ENCODE measurements at regions not wholly inside any gene's neighbourhood (a gene's known extent, or its start where the extent isn't known, plus 50 kb on each side); places are given as distances from the start of the nearest gene placed in this dataset.
A peak's percentile ranks its signal among the peaks of the same experiment; 100 is the strongest.
"Not testable (repeated sequence)": the region's sequence is repeated elsewhere in the genome, so short reads cannot be mapped to it uniquely, and the experiment has no call there.

DNA sequence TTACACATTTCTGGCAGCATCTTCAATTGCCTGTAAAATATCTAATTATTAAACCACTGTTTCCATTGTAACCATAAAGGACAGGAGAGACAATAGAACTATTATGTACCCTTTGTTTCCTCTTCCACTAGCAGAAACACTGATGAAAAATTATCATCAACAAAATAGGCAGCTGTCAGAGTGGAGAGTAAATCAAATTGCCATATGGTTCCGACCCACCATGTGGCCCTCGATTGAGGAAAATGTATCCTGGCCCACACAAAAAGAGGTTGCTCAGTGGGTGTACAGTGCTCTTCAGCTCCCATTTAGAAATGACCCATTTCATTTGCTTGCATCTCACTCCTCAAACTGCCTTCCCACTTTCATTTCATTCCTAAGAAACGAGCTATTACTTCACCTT, 570.6 kb upstream of the UBE2E2 start:
- no peak for DNase-seq (ENCODE audit: low read depth in 4 of 4, low spot score in 3 of 4)

DNA sequence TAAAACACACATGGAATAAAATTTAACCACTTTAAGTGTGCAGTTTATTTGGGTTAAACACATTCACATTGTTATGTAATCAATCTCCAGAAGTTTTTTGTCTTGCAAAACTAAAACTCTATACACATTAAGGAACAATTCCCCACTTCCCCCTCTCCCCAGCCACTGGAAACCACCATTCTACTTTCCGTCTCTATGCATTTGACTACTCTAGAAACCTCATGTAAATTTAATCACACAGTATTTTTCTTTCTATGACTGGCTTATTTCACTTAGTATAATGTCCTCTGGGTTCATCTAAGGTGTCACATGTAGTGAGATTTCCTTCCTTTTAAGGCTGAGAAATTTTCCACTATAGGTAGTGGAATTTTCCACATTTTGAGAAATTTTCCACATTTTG, 568.7 kb upstream of the UBE2E2 start:
- no peak for DNase-seq (ENCODE audit: low read depth in 4 of 4, low spot score in 3 of 4)

DNA sequence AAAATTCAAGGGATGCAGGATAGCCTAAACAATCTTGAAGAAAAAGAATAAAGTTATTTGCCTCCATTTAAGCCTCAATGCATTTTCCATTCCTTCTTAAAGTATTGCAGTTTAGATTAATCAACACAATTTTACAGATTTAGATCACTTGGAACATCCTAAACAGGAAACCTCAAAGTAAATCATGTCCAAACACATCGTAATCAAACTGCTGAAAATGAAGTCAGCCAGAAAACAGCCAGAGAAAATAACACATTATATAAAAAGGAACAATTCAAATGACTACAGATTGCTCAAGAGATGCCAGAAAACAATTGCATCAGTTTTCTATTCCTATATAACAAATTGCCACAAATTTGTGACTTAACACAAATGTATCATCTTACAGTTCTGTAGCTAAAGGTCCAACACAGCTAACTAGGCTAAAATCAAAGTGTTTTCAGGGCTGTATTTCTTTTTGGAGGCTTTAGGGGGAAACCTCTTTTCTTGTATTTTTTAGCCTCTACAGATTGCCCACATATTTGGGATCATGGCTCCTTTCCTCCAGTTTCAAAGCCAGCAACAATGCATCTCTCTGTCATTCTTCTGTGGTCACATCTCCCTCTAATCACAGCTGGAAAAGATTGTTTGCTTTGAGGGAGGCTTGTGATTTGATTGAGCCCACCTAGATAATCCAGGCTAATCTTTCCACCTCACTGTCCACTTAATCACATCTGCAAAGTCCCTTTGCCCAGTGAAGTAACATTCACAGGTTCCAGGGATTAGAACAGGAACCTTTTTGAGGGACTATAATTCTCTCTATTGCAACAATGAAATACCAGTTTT, 543.3 kb upstream of the UBE2E2 start:
- DNase-seq (ENCODE audit: low read depth in 4 of 4, low spot score in 3 of 4), result peak in 1 of 4 donors; percentile 0

DNA sequence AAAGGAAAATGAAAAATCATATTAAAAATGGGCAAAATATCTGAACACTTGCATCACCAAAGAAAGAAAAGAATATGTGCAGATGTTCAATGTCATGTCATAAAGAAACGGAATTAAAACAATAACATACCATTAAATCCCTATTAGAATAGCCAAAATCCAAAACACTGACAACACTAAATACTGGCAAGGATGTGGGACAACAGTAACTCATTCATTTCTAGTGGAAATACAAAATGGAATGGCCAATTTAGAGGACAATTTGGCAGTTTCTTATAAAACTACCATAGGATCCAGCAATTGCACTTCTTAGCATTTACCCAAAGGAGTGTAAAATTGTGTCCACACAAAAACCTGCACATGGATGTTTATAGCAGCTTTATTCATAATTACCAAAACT, 542.5 kb upstream of the UBE2E2 start:
- no peak for DNase-seq (ENCODE audit: low read depth in 4 of 4, low spot score in 3 of 4)

DNA sequence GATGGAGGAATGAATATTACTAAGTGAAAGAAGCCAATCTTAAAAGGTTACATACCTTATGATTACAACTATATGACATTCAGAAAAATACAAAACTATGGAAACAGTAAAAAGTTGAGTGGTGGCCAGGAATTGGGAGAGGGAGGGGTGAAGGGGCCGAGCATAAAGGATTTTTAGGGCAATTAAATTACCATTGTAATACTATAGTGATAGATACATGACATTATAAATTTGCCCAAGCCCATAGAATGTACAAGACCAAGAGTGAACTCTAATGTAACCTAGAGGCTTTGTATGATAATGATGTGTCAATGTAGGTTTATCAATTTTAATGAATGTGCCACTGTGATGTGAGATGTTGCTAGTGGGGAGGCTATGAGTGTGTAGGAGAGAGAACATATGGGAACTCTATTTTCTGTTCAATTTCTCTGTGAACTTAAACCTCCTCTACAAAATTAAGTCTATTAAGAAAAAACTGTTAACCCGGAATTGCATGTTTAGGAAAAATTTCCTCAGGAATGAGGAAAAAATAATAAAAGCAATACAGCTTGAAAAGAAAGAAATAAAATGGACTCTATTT, 541.9 kb upstream of the UBE2E2 start:
- no peak for DNase-seq (ENCODE audit: low read depth in 4 of 4, low spot score in 3 of 4)

DNA sequence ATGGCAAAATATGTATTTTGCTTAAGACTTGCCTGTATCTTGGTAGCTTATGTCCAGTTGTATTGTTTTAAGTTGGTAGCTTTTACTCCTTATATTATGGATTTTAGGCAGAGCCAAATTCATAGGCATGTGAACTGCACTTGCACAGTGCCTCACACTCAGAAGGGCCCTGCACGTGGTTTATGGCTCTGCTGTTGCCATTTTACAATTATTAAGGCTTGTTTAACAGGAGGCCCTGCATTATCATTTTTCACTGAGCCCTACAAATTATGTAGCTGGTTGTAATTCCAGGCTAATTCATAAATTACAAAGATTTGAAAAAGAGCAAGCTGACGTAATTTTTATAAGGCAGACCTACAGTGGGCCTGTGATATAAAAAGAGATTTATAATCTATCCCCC, 537.6 kb upstream of the UBE2E2 start:
- no peak for DNase-seq (ENCODE audit: low read depth in 4 of 4, low spot score in 3 of 4)

DNA sequence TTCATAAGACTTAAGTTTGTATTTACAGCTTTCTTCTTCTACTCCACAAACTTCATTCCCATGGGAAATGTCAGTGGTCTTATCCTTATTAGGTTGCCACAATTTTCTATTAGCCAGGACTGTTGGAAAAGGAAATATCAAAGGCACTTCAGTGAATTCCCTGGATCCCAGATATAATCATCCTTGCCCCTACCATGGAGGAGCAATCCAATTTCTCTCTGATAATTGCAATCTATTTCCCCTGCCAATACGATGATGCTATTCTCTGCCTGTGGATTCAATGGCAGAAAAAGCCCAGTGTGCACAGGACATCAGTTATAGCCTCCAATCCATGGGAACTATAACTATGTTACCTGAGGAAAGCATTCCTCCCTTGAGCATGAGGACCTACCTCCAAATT, 536.4 kb upstream of the UBE2E2 start:
- no peak for DNase-seq (ENCODE audit: low read depth in 4 of 4, low spot score in 3 of 4)

DNA sequence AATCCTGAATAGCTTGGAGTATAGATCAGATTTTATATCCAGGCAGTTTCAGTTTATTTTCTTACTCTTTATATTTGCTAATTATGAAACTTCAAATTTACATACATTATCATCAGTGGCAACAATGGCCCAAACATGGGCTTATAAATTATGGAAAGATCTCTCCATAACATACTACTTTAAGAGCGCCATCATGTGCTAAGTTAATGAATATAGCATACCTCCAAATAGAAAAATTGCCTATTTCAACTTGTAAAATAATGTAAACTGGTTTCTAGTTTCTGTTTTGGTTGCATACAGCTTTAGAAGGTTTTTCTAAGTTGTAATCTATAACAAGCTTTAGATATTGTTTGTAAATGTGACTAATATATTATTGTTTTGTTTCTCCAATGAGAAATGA, 531.3 kb upstream of the UBE2E2 start:
- no peak for DNase-seq (ENCODE audit: low read depth in 4 of 4, low spot score in 3 of 4)

DNA sequence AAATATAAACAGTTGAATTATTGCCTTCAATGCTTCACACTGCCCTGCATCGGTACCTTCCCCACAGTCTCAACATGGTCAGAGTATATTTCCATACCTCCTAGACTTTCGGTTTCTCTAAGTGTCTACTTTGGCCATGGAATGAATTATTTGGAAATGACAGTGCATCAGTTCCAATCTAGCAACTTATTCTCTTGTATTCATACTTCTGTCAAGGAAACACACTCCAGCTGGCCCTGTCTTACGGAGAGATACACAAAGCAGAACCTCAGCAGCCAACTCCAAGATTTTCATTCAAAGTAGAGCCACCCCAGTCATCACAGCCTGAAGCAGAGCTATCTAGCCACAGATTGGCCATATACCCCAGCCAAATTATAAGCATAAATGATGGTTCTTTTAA, 518.4 kb upstream of the UBE2E2 start:
- DNase-seq (ENCODE audit: low read depth in 4 of 4, low spot score in 3 of 4), result no peak

DNA sequence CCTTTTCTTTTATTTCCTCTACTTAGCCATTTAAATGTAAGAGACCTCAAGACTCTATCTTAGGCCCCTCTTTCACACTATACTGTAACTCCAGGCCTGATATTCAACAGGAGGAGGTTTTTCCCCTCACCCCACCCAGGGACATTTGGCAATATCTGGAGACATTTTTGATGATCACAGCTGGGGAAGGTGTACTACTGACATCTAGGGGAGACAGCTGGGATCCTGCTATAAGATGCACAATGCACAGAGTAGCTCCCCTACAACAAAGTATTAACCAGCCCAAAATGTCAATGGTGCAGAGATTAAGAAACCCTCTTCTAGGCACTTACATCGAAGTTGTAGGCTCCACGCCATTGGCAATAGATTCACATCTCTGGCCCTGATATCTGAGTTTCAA, 517.5 kb upstream of the UBE2E2 start:
- no peak for DNase-seq (ENCODE audit: low read depth in 4 of 4, low spot score in 3 of 4)

DNA sequence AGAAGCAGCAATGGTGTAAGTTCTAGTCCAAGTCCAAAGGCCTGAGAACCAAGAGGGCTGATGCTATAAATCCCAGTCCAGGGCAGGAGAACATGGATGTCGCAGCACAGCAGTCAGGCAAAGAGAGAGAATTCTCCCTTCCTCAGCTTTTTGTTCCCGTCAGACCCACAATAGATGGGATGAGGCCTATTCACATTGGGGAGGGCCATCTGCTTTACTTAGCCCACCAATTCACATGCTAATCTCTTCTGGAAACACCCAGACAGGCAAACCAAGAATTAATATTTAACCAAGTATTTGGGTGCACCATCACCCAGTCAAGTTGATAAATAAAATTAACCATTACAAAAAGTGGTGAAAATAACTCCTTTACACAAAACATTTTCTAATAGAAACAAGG, 511.7 kb upstream of the UBE2E2 start:
- no peak for DNase-seq (ENCODE audit: low read depth in 4 of 4, low spot score in 3 of 4)

DNA sequence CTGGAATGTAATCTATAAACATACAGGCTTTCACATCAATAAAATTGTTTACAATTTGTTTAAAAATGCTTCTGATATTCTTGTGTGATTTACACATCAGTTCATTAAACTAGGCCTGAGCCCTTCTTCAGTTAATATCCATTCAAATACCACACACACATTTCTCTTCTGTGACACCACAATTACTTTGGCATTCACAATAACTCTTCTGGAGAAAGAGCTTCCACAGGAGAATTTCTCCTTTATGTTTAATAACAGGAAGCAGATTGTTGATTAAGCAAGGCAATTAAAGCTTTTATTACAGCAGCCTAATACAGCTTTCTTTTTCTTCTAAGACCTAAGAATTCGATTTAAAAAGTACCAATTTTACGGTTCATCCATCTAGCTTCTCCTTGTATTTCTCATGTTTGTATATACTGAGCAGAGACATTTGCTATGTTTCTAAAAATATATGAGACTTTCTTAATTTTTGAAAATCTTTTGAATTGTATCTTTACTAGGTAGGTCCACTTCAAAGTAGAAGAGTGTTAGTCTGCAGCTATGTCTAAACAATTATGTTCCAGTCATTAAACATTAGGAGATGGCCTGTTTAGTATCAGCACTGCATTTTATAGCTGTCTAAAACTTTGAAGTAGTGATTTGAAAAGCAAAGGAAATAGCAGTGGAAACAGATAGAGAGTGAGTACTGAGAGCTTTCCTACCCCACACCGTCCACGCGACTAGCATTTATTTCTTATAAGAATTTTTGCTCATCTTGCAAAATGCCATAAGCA, 511.1 kb upstream of the UBE2E2 start:
- DNase-seq (ENCODE audit: low read depth in 4 of 4, low spot score in 3 of 4), result no peak

DNA sequence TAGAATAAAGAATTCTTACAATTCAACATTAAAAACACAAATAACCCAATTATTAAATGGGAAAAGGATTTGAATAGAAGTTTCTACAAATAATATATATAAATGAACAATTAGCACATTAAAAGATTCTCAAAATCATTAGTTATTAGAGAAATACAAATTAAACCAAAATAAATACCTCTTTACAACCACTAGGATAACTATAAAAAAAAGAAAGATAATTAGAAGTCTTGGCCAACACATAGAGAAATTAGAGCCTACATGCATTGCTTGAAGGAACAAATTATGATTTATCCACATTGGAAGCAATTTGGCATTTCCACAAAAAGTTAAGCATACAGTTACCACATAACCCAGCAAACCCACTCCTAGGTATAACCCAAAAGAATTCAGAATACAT, 502.3 kb upstream of the UBE2E2 start:
- DNase-seq (ENCODE audit: low read depth in 4 of 4, low spot score in 3 of 4), result no peak

DNA sequence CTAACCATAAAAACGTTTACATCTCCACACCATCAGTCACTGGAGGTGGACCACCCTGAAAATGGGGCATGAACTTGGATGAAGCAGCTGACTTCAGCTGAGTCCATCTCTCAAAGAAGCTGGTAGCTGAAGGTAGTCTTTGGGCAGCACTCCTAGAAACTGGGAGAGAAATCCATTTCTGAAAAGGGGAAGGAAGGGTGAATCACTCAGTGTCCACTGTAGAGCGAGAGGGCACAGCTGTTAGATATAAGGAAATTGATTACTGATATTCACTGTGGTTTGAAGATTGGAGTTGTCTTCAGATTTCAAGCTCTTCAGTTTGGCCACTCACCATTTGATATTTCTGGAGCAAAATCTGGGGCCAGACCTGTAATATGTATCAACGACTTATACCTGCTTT, 499.0 kb upstream of the UBE2E2 start:
- no peak for DNase-seq (ENCODE audit: low read depth in 4 of 4, low spot score in 3 of 4)

DNA sequence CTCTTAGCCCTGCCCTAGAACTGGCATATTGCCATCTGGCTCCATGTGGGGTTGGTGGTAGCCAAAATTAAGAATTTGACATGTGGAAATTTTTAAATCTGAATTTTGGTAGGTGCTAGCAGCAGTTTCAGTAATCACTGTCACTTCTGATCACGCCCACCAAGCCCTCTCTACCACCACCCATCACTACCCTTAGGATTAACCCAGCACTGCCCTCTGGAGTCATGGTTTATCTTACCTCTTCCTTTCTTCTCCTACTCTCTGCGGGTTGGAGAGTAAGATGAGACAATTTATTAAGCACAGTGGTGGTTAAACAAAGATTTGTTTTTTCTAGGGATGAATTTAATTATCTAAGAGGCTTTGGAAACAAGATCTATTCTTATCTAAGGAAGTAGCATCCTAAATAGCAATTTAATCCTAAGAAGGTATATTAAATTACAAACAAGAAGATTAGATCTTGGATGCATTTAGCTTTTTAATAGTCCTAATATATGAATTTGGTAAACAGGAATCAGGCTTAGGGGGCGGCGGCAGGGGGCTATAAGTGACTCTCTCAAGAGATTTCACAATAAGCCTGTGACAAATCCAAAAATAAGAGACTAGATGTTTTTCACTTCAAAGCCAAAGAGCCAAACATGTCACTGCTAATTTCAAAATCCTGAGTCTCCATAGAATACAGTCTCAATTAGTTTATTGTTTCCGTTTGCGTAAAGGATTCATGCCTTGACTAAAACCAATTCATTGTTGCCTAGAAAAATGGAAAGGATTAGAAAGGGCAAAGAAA, 498.4 kb upstream of the UBE2E2 start:
- DNase-seq (ENCODE audit: low read depth in 4 of 4, low spot score in 3 of 4), result no peak

DNA sequence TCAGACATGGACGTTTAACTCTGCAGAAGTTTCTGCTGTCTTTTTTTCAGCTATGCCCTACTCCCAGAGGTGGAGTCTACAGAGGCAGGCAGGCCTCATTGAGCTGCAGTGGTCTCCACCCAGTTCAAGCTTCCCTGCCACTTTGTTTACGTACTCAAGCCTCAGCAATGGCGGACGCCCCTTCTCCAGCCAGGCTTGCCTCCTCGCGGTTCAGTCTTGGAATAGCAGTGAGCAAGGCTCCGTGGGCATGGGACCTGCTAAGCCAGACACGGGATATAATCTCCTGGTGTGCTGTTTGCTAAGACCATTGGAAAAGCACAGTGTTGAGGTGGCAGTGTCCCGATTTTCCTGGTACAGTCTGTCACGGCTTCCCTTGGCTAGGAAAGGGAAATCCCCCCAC, 496.2 kb upstream of the UBE2E2 start:
- DNase-seq (ENCODE audit: low read depth in 4 of 4, low spot score in 3 of 4), result not testable (repeated sequence)

DNA sequence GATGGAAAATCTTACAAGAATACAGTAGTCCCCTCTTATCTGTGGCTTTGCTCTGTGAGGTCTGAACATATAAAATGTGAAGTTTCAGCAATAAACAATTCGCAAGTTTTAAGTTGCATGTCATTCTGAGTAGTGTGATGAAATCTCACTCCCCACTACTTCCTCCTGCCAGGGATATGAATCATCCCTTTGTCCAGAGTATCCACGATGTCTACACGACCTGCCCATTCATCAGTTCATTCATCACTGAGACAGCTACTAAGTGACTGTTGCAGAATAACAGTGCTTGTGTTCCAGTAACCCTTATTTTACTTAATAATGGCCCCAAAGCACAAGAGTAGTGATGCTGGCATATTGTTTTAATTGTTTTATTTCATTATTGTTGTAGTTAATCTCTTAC, 489.2 kb upstream of the UBE2E2 start:
- no peak for DNase-seq (ENCODE audit: low read depth in 4 of 4, low spot score in 3 of 4)

DNA sequence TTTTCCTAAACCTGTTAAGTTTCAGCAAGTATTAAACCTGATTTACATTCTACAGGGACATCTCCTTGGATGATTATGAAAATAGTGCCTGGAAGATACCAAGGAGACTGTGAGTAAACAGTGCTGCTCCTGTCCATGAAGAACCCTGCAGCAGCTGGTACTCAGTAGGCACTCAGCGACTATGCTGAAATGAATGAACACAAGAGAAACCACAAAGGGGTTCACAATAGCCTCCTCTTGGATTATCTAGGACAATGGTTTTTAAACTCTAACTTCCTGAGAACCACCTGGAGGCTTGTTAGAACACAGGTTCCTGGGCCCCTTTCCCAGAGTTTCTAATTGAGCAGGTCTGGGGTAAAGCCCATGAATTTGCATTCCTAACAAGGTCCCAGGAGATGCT, 488.4 kb upstream of the UBE2E2 start:
- DNase-seq (ENCODE audit: low read depth in 4 of 4, low spot score in 3 of 4), result no peak

DNA sequence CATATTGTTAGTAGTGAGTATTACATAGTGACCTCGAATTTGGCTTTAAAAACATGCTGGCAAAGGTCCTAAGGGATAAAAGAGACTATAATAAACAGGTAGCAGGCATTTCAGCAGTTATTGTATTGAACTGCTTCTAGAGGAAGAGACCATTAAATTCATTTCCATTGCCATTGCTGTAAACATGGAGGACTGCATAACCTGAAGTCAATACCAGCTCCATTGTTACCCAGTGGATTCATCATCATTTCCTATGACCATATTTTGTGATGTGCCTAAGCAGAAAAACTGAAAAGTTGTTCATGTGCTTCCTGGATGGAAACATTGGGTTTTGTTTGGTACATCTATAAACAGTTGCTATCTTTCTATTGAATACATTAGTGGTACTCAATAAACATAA, 482.5 kb upstream of the UBE2E2 start:
- DNase-seq (ENCODE audit: low read depth in 4 of 4, low spot score in 3 of 4), result no peak

DNA sequence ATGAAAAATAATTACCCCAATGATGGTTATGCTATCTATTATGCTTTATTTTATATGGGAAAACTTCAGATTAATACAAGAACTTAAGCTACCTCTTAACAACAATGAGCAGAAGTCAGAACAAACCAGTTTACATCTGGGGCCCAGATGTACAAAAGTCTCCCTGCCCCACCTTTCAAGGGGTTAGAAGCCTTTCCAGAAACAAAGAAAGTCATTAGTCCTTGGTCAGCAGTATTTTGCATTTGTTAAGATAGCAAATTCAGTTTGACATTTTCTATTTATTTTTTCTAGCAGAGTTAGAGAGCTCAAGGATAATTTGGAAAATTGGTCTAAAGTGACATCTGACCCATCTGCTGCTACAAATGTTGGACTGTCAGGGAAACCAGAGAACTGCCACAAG, 478.7 kb upstream of the UBE2E2 start:
- DNase-seq (ENCODE audit: low read depth in 4 of 4, low spot score in 3 of 4), result no peak

DNA sequence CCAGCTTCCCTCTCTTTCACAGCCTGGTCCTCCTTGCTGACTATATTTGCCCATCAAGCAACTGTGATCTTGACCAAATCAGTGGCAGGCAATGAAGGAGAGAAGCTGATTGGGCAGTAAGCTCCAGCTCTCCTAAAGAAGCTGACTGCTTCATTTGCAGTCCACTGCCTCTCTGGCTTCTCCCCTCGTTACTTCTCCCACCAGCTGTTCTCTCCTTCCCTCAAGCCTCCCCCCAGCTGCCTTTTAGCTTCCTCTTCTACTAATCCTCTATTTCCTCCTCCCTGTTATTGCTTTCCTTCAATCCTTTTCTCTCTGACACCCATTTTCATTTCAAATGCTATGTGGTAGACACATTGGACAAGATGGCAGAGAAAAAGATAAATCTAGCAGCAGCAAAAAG, 474.7 kb upstream of the UBE2E2 start:
- DNase-seq (ENCODE audit: low read depth in 4 of 4, low spot score in 3 of 4), result no peak

Measured in right renal pelvis (tissue), 4 donors.